ENCODE measurements at regions not wholly inside any gene's neighbourhood (a gene's known extent, or its start where the extent isn't known, plus 50 kb on each side); places are given as distances from the start of the nearest gene placed in this dataset.

DNA sequence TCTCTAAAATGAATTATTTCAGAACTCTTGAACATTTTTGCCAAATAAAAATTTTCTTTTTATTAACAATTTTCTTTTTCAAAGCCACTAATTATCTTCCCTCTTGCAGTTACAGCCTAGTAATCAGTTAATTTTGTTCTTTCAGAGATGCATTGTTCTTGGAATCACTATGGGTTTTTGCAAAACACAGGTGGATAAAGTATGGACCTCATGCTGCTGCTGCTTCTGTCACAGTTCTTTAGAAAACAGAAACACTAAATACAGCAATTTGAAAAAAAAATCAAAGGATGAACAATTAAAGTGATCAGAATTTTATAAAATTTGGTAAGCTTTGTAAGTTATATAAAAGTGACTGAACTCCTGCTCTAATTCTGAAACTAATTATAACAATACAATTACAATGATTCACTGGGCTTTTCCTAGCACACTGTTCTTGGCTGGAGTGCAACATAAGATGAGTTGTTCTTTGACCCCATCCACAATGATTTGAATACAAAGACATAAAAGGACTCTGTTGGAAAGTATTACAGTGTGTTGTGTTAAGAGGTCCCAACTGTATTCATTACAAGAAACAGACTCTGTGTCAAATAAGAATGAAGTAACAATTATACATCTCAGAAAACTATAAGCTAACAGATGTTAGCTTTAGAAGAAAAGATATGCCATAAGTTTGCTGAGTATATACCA, 59.4 kb upstream of the GK2 start:
- no peak for DNase-seq

DNA sequence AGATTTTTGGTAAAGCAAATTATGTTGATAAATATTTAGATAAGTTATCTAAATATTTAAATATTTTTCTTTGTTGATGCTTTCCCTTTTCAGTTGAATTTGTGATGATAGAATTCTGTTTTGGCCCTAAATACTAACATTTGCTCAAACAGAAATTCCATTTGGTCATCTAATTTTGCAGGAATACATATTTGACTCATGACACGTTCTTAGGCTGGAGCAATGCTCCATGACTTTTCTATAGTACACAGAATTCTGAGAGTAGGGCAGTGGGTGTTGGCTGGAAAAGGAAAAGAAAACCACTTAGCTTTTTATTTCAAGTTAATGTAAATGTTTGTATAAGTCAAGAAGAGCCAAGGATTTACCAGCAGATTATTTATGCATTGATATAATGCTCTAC, 58.6 kb upstream of the GK2 start:
- no peak for DNase-seq

Measured in right lung (tissue), 2 donors.